Limb (tissue), 2 donors: ENCODE measurements at regions not wholly inside any gene's neighbourhood (a gene's known extent, or its start where the extent isn't known, plus 50 kb on each side); places are given as distances from the start of the nearest gene placed in this dataset.
"Not testable (repeated sequence)": the region's sequence is repeated elsewhere in the genome, so short reads cannot be mapped to it uniquely, and the experiment has no call there.

Experiments used
- DNase-seq, 2 donors: peaks; one replicate each; pipeline ENCODE4 v3.0.0-alpha.2; 2016; ENCODE audit errors: extremely low spot score in 2 of 2

DNA sequence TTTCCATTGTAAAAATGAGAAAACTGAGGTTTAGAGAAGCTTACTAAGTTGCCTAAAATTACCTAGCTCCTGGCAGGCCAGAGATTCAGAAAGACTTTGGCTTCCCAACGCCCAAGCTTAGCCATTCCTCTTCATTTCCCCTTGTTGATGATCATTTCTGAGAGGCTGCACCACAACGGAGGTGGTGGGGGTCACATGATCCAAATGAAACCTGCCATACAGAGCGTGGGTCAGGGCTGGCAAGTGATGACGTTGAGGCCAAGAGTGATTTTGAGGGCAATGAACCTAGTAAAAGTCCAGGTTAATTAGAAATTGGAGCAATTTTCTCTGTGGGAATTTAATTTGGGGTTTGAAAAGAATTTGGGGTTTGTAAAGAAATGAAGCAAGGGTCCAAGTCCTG lies 109.9 kb downstream of the TMEM182 start:
- no peak for DNase-seq

DNA sequence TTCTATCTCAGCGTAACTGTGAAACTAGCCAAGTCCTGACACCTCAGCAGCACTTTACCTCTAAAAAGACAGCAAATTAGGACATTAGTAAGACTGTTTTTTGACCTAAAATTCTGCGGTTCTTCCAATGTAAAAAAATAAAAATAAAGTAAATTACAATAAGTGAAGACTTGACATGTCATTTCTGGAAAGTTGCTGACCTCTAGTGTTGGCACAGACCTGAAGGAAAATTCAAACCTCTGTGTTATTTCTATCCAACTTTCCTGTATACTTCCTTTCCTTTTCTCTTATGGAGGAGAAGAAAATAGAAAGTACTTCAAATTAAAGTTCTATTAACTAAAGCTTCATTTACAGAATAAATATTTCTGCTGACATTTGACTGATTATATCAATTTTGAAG lies 110.6 kb downstream of the TMEM182 start:
- DNase-seq: peak in 1 of 2 donors; percentile 27

- not testable (repeated sequence) for DNase-seq
These were observed 117.7 kb downstream of the TMEM182 start for GRCh38 chr2:102879513-102879912.

DNA sequence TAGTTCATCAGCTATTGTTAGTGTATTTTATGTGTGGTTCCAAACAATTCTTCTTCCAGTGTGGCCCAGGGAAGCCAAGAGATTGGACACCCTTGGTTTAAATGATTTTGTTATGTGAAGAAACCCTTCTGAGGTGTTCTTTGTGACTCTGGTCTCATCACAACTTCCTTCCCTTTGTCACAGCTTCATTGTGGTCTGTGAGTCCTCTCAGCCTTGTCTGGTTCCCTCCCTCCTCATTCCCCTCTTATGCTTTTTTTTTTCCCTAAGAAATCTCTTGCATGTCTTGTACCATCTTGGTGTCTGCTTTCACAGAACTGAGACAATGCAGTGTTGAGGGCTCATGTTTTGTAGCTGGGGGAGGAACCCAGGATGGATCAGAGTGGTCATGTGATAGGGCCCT lies 118.9 kb downstream of the TMEM182 start:
- no peak for DNase-seq

GRCh38 chr2:102886216-102886893 lies 124.5 kb downstream of the TMEM182 start:
- no peak for DNase-seq

- DNase-seq: no peak
These were observed 126.7 kb downstream of the TMEM182 start for GRCh38 chr2:102888514-102888913.

DNA sequence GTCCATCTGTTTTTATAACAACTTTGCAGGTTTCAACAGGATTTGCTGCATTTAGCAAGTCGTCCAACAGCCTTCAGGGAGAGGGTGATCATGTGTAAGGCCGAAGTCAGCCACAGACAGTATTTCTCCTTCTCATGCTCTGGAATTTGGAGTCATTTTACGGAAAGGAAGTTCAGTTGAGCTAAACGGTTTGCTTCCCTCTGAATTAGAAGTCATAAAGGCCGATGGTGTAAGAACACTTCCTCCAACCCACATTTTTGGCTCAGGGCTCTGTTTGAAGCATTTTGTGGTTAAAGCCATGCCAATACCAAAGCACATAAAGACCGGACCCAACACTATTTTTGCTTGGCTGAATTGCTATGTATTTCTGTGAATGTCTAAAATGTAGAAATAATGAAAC lies 129.5 kb downstream of the TMEM182 start:
- DNase-seq: peak in 1 of 2 donors; percentile 51

DNA sequence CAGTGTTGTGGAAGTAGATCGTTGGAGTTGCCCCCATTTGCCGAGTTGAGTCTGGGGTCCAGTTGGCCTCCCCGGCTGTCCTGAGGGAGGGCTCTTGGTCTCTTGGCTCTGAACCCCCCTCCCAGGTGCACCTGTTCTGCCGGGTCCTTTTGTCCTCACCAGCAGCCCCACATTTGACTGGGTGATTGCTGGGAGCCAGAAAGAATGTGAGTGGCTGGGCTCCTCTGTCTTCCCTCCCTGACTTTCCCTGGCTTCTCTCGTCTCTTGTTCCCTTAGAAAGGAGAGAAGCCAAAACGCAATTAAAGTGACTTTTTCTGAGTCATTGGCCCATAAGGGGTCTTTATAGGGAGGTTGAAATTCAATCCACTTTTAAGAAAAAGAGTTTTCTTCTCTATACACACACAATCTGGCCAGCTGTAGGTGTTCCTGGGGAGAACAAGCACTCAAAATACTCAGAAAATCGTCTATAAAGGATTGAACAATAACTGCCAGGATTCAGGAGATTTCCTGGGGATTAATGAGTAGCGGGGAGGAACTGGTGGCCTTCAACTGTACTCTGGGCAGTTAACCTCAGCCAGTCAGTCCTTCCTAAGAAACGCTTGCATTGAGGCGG lies 131.0 kb downstream of the TMEM182 start:
- peak in 1 of 2 donors; percentile 22 for DNase-seq

- DNase-seq: no peak
These were observed 132.0 kb downstream of the TMEM182 start for GRCh38 chr2:102893870-102894269.

DNA sequence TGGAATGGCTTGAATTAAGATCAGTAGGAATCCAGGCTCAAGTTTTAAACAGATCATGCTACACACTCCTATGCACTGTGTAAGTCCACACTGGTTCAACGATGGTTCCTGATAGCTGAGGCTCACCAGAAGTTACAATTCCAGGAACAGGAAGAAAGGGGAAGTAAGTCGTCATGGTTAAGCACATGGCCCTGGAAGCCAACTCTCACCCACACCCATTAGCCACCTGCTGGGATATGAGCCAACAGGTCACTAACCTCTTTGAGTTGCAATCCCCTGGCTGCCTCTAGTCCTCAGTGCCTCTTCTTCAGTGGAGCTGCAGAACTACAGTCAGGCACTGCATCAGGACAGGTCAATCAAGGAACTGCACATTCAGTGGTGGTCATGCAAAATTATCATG lies 133.5 kb downstream of the TMEM182 start:
- no peak for DNase-seq

- DNase-seq: not testable (repeated sequence)
These were observed 147.4 kb downstream of the TMEM182 start for GRCh38 chr2:102909240-102909639.

DNA sequence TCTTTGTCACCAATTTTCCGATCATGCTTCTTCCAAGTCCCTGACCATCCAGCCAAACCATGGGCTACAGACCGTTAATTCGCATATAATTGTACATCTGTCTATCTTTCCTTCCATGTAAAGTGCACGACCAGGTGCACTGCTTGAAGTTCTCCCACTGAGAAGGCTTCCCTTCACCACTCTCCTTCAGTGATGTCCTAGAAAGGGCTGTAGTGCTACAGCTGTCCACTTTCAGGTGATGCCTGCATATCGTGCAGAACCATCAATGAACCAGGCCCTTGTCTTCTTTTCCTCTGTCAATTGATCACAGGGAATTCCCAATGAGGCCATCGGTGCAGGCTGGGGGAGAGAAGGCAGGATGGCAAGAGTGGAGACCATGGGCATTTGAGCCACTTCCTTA lies 148.9 kb downstream of the TMEM182 start:
- DNase-seq: no peak

- DNase-seq: no peak
These were observed 153.3 kb downstream of the TMEM182 start for GRCh38 chr2:102915128-102915527.

DNA sequence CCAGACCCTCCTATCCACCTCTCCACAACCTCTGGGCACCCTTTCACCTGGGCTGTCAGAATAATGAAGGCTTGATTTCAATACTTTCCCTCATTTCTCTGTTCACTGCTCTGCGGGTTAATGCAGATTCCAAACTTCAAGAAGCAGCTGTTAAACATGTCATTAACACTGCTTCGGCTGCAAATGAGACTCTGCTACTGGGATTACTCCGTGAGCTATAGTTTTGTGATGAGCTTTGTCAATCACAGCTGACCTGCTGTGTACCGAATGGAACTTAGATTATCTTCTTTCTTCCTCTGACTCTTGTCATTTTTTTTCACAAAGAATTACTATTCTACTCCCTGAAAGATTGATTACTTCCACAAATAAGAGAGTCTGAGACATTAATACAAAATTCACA lies 160.5 kb downstream of the TMEM182 start:
- no peak for DNase-seq

DNA sequence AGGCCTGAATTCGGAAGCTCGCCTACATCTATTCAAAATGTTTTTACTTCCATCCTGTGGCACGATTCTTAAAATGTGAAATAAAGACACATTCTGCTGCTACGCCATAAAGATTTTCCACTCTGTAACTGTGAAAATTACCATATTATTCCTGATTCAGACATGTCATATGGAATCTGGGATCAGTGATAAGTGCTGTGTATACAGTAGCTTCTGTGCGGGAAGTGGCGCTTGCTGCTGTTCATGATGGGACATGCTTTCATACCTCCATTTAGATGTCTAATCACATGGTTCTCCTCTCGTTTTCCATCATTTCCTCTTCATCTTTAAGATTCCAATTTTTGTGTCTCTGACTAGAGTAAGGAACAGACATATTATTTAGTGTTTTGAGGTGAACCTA lies 163.2 kb downstream of the TMEM182 start:
- no peak for DNase-seq

- DNase-seq: no peak
These were observed 166.0 kb downstream of the TMEM182 start for GRCh38 chr2:102927854-102928267.

DNA sequence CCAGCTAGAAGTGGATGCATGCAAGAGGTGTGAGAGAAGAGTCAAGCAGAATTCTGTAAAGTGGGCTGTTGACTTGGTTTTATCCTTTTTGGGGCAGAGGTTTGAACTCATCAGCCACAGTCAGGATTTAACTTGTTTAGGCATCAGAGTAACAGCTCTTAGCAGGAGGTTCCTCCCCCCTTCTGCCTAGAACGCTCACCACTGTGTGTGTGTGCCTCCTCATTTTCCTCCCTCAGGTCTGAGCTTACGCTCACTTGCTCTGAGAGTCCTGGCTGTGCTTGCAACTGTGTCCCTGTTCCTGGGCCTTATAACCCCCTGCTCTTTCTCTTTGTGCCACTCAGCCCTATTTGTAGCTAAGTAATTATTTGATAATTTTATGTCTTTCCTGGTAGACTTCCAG lies 167.9 kb downstream of the TMEM182 start:
- DNase-seq: no peak

DNA sequence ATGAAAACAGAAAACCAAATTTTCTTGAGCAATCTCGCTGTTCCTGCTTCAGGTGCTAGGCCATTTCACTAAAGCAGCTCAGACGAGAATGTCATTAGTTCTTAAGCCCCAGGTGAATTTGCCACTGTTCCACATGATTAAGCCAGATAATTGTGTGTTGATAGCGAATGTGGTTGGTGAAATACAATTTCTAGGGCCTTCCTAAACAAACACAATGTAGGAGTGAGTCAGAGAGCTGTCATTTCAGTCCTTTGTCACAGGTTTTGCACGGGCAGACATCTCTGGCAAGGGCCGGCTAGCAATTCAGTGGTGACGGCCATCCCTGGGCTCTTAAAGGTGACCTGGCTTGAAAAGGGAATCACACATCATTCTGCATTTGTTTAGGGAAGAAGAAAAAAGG lies 170.7 kb downstream of the TMEM182 start:
- DNase-seq: no peak

DNA sequence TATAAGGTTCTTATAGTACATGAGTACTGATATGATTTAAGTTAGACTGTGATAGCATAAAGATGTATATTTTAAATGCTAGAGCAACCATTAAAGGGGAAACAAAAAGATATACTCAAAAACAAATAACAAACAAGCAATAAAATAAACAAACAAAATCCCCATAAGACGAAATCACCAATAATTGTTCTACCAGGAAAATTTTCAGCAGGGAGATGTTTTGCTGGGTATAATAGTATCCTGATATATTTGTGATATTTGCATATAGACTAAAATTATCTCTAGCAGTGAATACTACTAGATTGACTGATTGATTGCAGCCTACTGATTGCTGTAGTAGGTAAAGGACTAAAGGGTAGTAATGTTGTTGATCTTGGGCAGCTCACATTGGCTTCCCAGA lies 177.4 kb downstream of the TMEM182 start:
- DNase-seq: no peak

- no peak for DNase-seq
These were observed 178.9 kb downstream of the TMEM182 start for GRCh38 chr2:102940684-102941083.

- DNase-seq: no peak
These were observed 180.3 kb downstream of the TMEM182 start for GRCh38 chr2:102942107-102942506.

DNA sequence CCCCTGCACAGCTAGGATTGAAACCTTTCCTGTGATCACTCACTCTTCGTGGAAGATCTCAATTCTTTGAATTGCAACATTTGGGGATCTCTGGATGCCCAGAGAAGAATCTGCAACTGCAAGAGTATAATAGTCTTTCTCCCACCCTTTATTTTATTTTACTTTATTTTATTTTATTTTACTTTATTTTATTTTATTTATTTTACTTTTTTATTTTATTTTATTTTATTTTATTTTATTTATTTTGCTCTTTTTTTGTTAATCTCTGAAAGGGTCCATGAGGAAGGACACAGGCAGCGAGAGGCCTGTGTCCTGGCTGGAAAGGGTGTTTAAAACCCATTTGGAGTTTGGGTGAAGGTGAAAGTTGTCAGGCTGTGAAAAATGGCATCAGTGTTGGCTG lies 181.4 kb downstream of the TMEM182 start:
- no peak for DNase-seq

- DNase-seq: no peak
These were observed 188.6 kb downstream of the TMEM182 start for GRCh38 chr2:102950371-102950946.
